ENCODE measurements at regions not wholly inside any gene's neighbourhood (a gene's known extent, or its start where the extent isn't known, plus 50 kb on each side); places are given as distances from the start of the nearest gene placed in this dataset.

DNA sequence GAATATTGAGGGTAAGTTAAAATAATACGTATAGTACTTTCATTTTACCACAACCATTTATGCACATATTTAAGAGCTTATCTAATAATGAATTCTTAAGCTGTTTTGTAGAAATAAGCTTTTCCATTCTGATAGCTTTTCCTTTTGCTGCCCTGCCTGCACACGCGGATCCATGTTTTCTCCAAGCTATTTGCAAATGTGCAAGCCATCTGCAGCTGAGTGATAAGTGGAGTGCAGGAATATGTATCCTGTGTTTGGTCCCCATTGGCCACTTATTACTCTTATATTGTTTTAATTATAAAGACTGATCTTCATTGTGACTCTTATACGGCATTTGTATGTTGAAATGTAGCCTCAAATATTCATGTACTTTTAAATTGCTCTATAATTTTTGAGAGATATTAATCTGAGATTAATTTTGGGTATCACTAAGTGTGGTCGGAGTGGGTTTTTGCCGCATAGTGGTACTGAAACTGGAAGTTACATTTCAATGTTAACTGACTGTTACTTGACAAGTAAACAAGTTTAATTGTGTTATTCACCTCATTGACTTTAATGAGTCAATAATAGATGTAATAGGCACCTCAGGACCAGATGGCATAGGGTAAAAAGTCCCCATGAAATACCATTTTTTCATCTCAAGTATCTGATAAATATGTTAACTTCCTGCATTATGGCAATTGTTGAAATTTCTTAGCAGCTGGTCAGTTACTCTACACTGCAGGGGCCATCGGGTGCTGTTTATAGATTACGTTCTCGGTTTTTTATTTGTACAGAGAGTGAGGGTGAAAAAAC is 1567.4 kb downstream of the EFNB2 start:
- TF ChIP-seq, protein P1, sequence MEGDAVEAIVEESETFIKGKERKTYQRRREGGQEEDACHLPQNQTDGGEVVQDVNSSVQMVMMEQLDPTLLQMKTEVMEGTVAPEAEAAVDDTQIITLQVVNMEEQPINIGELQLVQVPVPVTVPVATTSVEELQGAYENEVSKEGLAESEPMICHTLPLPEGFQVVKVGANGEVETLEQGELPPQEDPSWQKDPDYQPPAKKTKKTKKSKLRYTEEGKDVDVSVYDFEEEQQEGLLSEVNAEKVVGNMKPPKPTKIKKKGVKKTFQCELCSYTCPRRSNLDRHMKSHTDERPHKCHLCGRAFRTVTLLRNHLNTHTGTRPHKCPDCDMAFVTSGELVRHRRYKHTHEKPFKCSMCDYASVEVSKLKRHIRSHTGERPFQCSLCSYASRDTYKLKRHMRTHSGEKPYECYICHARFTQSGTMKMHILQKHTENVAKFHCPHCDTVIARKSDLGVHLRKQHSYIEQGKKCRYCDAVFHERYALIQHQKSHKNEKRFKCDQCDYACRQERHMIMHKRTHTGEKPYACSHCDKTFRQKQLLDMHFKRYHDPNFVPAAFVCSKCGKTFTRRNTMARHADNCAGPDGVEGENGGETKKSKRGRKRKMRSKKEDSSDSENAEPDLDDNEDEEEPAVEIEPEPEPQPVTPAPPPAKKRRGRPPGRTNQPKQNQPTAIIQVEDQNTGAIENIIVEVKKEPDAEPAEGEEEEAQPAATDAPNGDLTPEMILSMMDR (IDR thresholded peaks at IDR 0.05; ENCODE audit: borderline replicate concordance) = no peak
- intact Hi-C loops (cut with micrococcal nuclease) = no loop called here
- Histone ChIP-seq H3K36me3 (no peaks in the 10 kb centered on the region), H3K4me1 (no peaks in the 10 kb centered on the region), H3K4me3 (peak overlapping the region; percentile 18), H3K9me3 (replicated peaks) (no peaks in the 10 kb centered on the region), H3K27ac (replicated peaks) (no peak overlapping the region), H3K27me3 (ENCODE audit: low read depth) (no peaks in the 10 kb centered on the region)
- no peak for DNase-seq

DNA sequence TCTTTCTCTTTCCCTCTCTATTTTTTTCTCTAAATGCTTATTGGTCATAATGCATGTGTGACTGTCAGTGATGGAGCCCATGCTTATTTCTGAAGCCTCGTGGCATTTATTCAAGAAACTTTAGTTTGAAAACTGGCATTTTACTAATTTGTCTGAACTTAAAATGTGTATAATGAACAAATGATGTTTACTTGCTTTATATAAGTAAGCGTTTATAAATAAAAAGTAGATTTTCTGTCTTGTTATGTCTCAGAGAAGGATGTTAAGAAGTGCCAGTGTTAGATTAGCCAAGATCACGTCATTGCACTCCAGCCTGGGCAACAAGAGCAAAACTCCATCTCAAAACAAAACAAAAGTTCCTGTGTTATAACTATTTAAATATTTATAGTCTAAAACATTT is 1568.1 kb downstream of the EFNB2 start:
- Histone ChIP-seq H3K4me3 (peak overlapping the region; percentile 18), H3K9me3 (replicated peaks) (no peaks in the 10 kb centered on the region), H3K27ac (replicated peaks) (no peak overlapping the region), H3K4me1 (no peaks in the 10 kb centered on the region), H3K36me3 (no peaks in the 10 kb centered on the region), H3K27me3 (ENCODE audit: low read depth) (no peaks in the 10 kb centered on the region)
- TF ChIP-seq, protein P1 (IDR thresholded peaks at IDR 0.05; ENCODE audit: borderline replicate concordance) = no peak
- no peak for DNase-seq
- intact Hi-C loops (cut with micrococcal nuclease) = no loop called here

DNA sequence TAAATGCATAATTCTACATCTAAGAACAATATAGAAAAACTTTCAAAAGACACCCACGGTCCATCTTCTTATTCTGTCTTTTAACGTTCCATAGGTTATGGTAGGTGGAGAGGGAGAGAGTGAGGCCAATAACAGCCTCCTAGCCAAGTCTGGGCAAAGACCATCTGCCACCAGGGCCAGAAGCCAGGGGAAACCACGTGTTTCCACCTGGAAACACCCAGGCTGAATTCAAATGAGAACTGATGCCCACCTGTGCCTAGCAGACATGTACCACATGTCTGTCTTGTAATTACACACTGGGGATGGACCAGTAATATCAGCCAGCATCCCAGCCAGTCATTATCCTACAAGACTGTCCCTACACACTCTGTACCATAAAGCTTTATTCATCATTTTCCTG is 1573.1 kb downstream of the EFNB2 start:
- DNase-seq = no peak

DNA sequence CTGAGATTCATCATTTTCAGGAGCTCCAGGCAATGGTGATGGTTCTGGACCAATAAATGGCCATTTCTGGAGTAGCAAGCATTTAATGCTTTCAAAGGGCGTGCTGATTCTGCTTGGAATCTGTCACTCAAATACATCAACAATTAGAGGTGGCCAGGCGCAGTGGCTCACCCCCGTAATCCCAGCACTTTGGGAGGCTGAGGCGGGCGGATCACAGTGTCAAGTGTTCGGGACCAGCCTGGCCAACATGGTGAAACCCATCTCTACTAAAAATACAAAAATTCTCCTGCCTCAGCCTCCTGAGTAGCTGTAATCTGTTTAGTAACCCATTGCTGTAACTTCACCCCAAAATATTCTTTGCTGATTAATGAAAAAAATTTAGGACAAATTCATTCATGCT is 1574.2 kb downstream of the EFNB2 start:
- H3K27ac ChIP-seq (replicated peaks) = no peak overlapping the region
- H3K9me3 ChIP-seq (replicated peaks) = peaks cover 9% of the 10 kb centered on the region
- DNase-seq = no peak
- intact Hi-C loops (cut with micrococcal nuclease) = no loop called here
- no peaks in the 10 kb centered on the region for H3K36me3 ChIP-seq
- TF ChIP-seq, protein P1 (IDR thresholded peaks at IDR 0.05; ENCODE audit: borderline replicate concordance) = no peak
- H3K4me3 ChIP-seq = no peak overlapping the region
- H3K4me1 ChIP-seq = no peaks in the 10 kb centered on the region
- no peaks in the 10 kb centered on the region for H3K27me3 ChIP-seq (ENCODE audit: low read depth)

More for the DNA sequence above, 1573.1 kb downstream of the EFNB2 start:
- TF ChIP-seq, protein P1 (IDR thresholded peaks at IDR 0.05; ENCODE audit: borderline replicate concordance) = no peak
- no peaks in the 10 kb centered on the region for H3K27me3 ChIP-seq (ENCODE audit: low read depth)
- no peak overlapping the region for H3K4me3 ChIP-seq
- no peaks in the 10 kb centered on the region for H3K36me3 ChIP-seq
- no peak overlapping the region for H3K27ac ChIP-seq (replicated peaks)
- H3K9me3 ChIP-seq (replicated peaks) = peaks cover 9% of the 10 kb centered on the region
- H3K4me1 ChIP-seq = no peaks in the 10 kb centered on the region
- intact Hi-C loops (cut with micrococcal nuclease) = no loop called here

DNA sequence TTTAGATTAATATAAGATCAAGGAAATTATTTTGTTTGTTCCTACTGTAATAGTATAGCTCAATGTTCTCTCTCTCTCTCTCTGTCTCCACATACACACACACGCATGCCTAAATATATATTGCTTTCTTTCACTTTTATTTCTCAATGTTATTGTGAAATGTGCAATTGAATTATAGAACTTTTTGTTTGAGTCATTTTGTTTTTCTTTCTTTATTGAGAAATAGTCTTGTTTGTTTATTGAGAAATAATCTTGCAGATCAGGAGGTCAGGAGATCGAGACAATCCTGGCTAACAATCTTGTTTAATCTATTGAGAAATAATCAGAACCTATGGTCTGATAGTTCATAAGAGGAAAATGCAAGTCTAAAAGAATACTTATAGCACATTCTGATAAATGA is 1581.3 kb downstream of the EFNB2 start:
- H3K27me3 ChIP-seq (ENCODE audit: low read depth) = no peaks in the 10 kb centered on the region
- H3K4me3 ChIP-seq = no peak overlapping the region
- no peaks in the 10 kb centered on the region for H3K36me3 ChIP-seq
- H3K4me1 ChIP-seq = no peaks in the 10 kb centered on the region
- DNase-seq = no peak
- intact Hi-C loops (cut with micrococcal nuclease) = no loop called here
- TF ChIP-seq, protein P1 (IDR thresholded peaks at IDR 0.05; ENCODE audit: borderline replicate concordance) = no peak
- H3K27ac ChIP-seq (replicated peaks) = no peak overlapping the region
- H3K9me3 ChIP-seq (replicated peaks) = no peaks in the 10 kb centered on the region
